HepG2 (cell line): ENCODE measurements at regions not wholly inside any gene's neighbourhood (a gene's known extent, or its start where the extent isn't known, plus 50 kb on each side); places are given as distances from the start of the nearest gene placed in this dataset.

ENCODE experiments used
- ATAC-seq: fragments of 200-7000 bp; cut with Tn5 transposase; 3 replicates; pipeline ENCODE4 v1.9.1; 2020; ENCODE audit warnings: mild to moderate bottlenecking, moderate library complexity
- BruUV-seq: library from RNA; stranded (reverse); fragments of 400-500 nt; replicated peaks from 2 replicates; lab custom pipeline; 2021; lab: Mats Ljungman, UMichigan
- CTCF ChIA-PET: fragments of 300-600 bp; formaldehyde crosslinking; extraction: SDS; loops from one replicate; lab custom pipeline; 2021; ENCODE audit warnings: low total read pairs, inconsistent platforms, low intra/inter-chr PET ratio; lab: Yijun Ruan, JAX
- POLR2A ChIA-PET: fragments of 350-600 bp; sonication (Branson Sonifier 250); formaldehyde crosslinking; loops from one replicate; lab custom pipeline; 2020; ENCODE audit warnings: antibody characterized with exemption, inconsistent platforms; lab: Yijun Ruan, JAX
- DNase-seq: peaks from one replicate; pipeline ENCODE4 v3.0.0-alpha.2; 2015; ENCODE audit warnings: low spot score
- FAIRE-seq: peaks from 3 replicates; lab custom pipeline; 2011; peaks lifted over from hg19 to GRCh38; lab: Jason Lieb, UNC
- H2AFZ ChIP-seq: one replicate; pipeline ENCODE4 v1.6.1; 2011; ENCODE audit warnings: low read length, inconsistent platforms
- H3K27ac ChIP-seq: fragments of 300-600 bp; 3 replicates; pipeline ENCODE4 v1.8.0; 2011; ENCODE audit warnings: mixed run types, mild to moderate bottlenecking, mixed read lengths, low read length, inconsistent platforms; ENCODE audit not compliant: insufficient read depth; ENCODE audit errors: extremely low read length
- H3K27me3 ChIP-seq, 2 experiments: fragments of 200-600 bp in 1 of 2; 2 replicates in 1 of 2; 3 replicates in 1 of 2; pipeline versions ENCODE4 v1.6.0 to v1.8.0; 2011; ENCODE audit warnings: low read length in 2 of 2, mild to moderate bottlenecking in 2 of 2, moderate library complexity in 2 of 2, inconsistent platforms in 1 of 2; ENCODE audit not compliant: insufficient read depth in 2 of 2, control insufficient read depth in 1 of 2
- H3K36me3 ChIP-seq, 2 experiments: fragments of 200-600 bp in 1 of 2; replicated peaks in 1 of 2; 2 replicates in 1 of 2; 3 replicates in 1 of 2; pipeline versions ENCODE4 v1.5.1 to v1.8.0; 2011; ENCODE audit warnings: low read length in 2 of 2, inconsistent platforms in 1 of 2; ENCODE audit not compliant: insufficient read depth in 2 of 2, control insufficient read depth in 1 of 2
- H3K4me1 ChIP-seq: 2 replicates; pipeline ENCODE4 v1.5.1; 2012; ENCODE audit warnings: low read length, inconsistent platforms; ENCODE audit not compliant: insufficient read depth
- H3K4me2 ChIP-seq: 2 replicates; pipeline ENCODE4 v1.6.0; 2011; ENCODE audit warnings: low read depth, low read length, inconsistent platforms
- H3K4me3 ChIP-seq, 3 experiments: fragments of 200-600 bp in 1 of 3; sonication (generic), shearing (Covaris generic) in 1 of 3; replicated peaks in 1 of 3; 2 replicates each; pipeline ENCODE4 v1.5.1; 2011 to 2016; ENCODE audit warnings: low read length in 3 of 3, inconsistent platforms in 2 of 3, low read depth in 2 of 3, mild to moderate bottlenecking in 2 of 3, control low read depth in 1 of 3, mixed read lengths in 1 of 3; ENCODE audit not compliant: insufficient read depth in 1 of 3
- H3K79me2 ChIP-seq: one replicate; pipeline ENCODE4 v1.6.1; 2011; ENCODE audit warnings: low read length, inconsistent platforms; ENCODE audit not compliant: insufficient read depth
- H3K9ac ChIP-seq: 2 replicates; pipeline ENCODE4 v1.6.0; 2011; ENCODE audit warnings: mild to moderate bottlenecking, low read depth, low read length, inconsistent platforms; ENCODE audit not compliant: insufficient read depth
- H3K9me3 ChIP-seq: 2 replicates; pipeline ENCODE4 v1.5.1; 2012; ENCODE audit warnings: mild to moderate bottlenecking, low read length
- H4K20me1 ChIP-seq: 2 replicates; pipeline ENCODE4 v1.6.0; 2011; ENCODE audit warnings: inconsistent platforms, mild to moderate bottlenecking, low read length, moderate library complexity; ENCODE audit not compliant: insufficient read depth
- AKAP8 ChIP-seq: sonication (generic); formaldehyde crosslinking; IDR thresholded peaks from 2 replicates; pipeline ENCODE4 v1.5.1; 2020; ENCODE audit warnings: mild to moderate bottlenecking, missing genetic modification reagents
- ARID3A ChIP-seq: IDR thresholded peaks from 2 replicates; pipeline ENCODE4 v1.6.1; 2012; ENCODE audit warnings: low read depth, low read length, improper control_type of control experiment
- CHD4 ChIP-seq: fragments of 200-600 bp; sonication (generic); IDR thresholded peaks from 2 replicates; pipeline ENCODE4 v1.7.0; 2017; ENCODE audit warnings: mild to moderate bottlenecking, low read length, borderline replicate concordance
- FOXK2 ChIP-seq: fragments of 450-650 bp; IDR thresholded peaks from 2 replicates; pipeline ENCODE4 v1.6.1; 2016
- FOXO1 ChIP-seq: sonication (generic); formaldehyde crosslinking; IDR thresholded peaks from 2 replicates; pipeline ENCODE4 v1.4.0; 2020; ENCODE audit warnings: missing genetic modification reagents
- NBN ChIP-seq: fragments of 450-650 bp; conservative IDR thresholded peaks from 2 replicates; pipeline ENCODE4 v1.6.1; 2017
- PAF1 ChIP-seq: IDR thresholded peaks from 2 replicates; pipeline ENCODE4 v1.6.1; 2016; ENCODE audit warnings: missing genetic modification reagents, missing compliant biosample characterization
- SNAI1 ChIP-seq: sonication (generic); formaldehyde crosslinking; IDR thresholded peaks from 2 replicates; pipeline ENCODE4 v1.5.0; 2020; ENCODE audit warnings: mild to moderate bottlenecking, missing genetic modification reagents, borderline replicate concordance
- SNAPC4 ChIP-seq: sonication (generic); formaldehyde crosslinking; IDR thresholded peaks from 2 replicates; pipeline ENCODE4 v1.4.0; 2020; ENCODE audit warnings: mild to moderate bottlenecking, missing genetic modification reagents
- SOX5 ChIP-seq: IDR thresholded peaks from 2 replicates; pipeline ENCODE4 v1.6.1; 2016; ENCODE audit warnings: borderline replicate concordance
- SOX6 ChIP-seq, 2 experiments: fragments of 450-650 bp in 1 of 2; sonication (generic) in 1 of 2; formaldehyde crosslinking in 1 of 2; IDR thresholded peaks; 2 replicates each; pipeline versions ENCODE4 v1.4.0 to v1.6.1; 2017 to 2020; ENCODE audit warnings: antibody characterized with exemption in 1 of 2, mild to moderate bottlenecking in 1 of 2, missing genetic modification reagents in 1 of 2
- SYNCRIP ChIP-seq: fragments of 200-400 bp; formaldehyde crosslinking; IDR thresholded peaks from 2 replicates; pipeline ENCODE4 v1.6.1; 2018; ENCODE audit warnings: mild to moderate bottlenecking, low read depth, low read length; ENCODE audit not compliant: insufficient read depth
- THAP8 ChIP-seq: sonication (generic); formaldehyde crosslinking; IDR thresholded peaks from 2 replicates; pipeline ENCODE4 v1.5.1; 2020; ENCODE audit warnings: missing genetic modification reagents, mild to moderate bottlenecking, borderline replicate concordance
- U2AF2 ChIP-seq: fragments of 200-400 bp; formaldehyde crosslinking; IDR thresholded peaks from 2 replicates; pipeline ENCODE4 v1.6.1; 2017; ENCODE audit warnings: low read depth, mild to moderate bottlenecking, low read length
- YEATS2 ChIP-seq: sonication (generic); formaldehyde crosslinking; IDR thresholded peaks from 2 replicates; pipeline ENCODE4 v1.4.0; 2020; ENCODE audit warnings: missing genetic modification reagents, borderline replicate concordance
- ZNF160 ChIP-seq: sonication (generic); formaldehyde crosslinking; IDR thresholded peaks from 2 replicates; pipeline ENCODE4 v1.8.0; 2022; ENCODE audit warnings: mild to moderate bottlenecking, inconsistent platforms, missing genetic modification reagents
- ZNF446 ChIP-seq: sonication (generic); formaldehyde crosslinking; IDR thresholded peaks from 2 replicates; pipeline ENCODE4 v1.5.0; 2020; ENCODE audit warnings: mild to moderate bottlenecking, missing genetic modification reagents
- ZNF607 ChIP-seq: sonication (generic); formaldehyde crosslinking; IDR thresholded peaks from 2 replicates; pipeline ENCODE4 v1.5.1; 2020; ENCODE audit warnings: missing genetic modification reagents, mild to moderate bottlenecking, borderline replicate concordance
- ZNF709 ChIP-seq: sonication (generic); formaldehyde crosslinking; IDR thresholded peaks from 2 replicates; pipeline ENCODE4 v1.5.0; 2020; ENCODE audit warnings: mild to moderate bottlenecking, missing genetic modification reagents
- WGBS: methylation state at CpG from one replicate; pipeline ENCODE4 v1.1.6; 2017; ENCODE audit warnings: low lambda C conversion rate; 5-methylcytosine and 5-hydroxymethylcytosine counted together
- in situ Hi-C: cut with HindIII; loops from 2 replicates; pipeline ENCODE4 v1.10.0; 2017; ENCODE audit warnings: low pct_unique_long_range_greater_than_20kb; ENCODE audit not compliant: extremely low pct_ligation_motif_present
- intact Hi-C: fragments of 100-400 bp; cut with micrococcal nuclease; formaldehyde crosslinking; loops from one replicate; pipeline ENCODE4 v1.10.0; 2022; ENCODE audit not compliant: unreplicated experiment

GRCh38 chr6:134830940-134831339 lies 119.0 kb downstream of the ALDH8A1 start (continued):
- TF ChIP-seq ARID3A (peak; percentile 50; the same call in 1 of the 2 replicates), SOX5 (CRISPR knock-in tag) (peak; percentile 76; the same call in 1 of the 2 replicates), ZNF160 (CRISPR knock-in tag) (no peak), FOXK2 (no peak), SOX6 (IDR thresholded peaks at IDR 0.05) (no peak), SOX6 (CRISPR knock-in tag; IDR thresholded peaks at IDR 0.05) (peak; percentile 78)

GRCh38 chr6:134830194-134830593 lies 119.7 kb downstream of the ALDH8A1 start:
- Histone ChIP-seq H3K27me3 (no peaks in the 10 kb centered on the region), H3K9ac (no peak overlapping the region), H2AFZ (no peak overlapping the region), H3K4me3 (no peak overlapping the region), H3K9me3 (no peaks in the 10 kb centered on the region), H3K4me2 (no peak overlapping the region), H3K4me1 (peaks cover 16% of the 10 kb centered on the region), H3K79me2 (no peaks in the 10 kb centered on the region), H3K27ac (no peak overlapping the region), H4K20me1 (no peaks in the 10 kb centered on the region), H3K36me3 (no peaks in the 10 kb centered on the region)
- 63% methylated on average over 3 of the region's 4 CpGs for WGBS
- intact Hi-C loops: loop anchor here (5.0 kb wide), 1 partner anchor 472 kb away; no protein-coding TSS in a partner anchor
- no peak for TF ChIP-seq FOXO1
- no peak for TF ChIP-seq SNAPC4 (CRISPR knock-in tag)
- TF ChIP-seq ZNF607: no peak
- TF ChIP-seq ZNF709 (CRISPR knock-in tag): no peak
- no peak for TF ChIP-seq U2AF2
- TF ChIP-seq CHD4: no peak
- TF ChIP-seq AKAP8 (CRISPR knock-in tag): no peak
- no peak for TF ChIP-seq NBN
- no peak for TF ChIP-seq PAF1 (CRISPR knock-in tag)
- no peak for TF ChIP-seq SYNCRIP
- TF ChIP-seq YEATS2 (CRISPR knock-in tag): no peak
- no peak for TF ChIP-seq THAP8 (CRISPR knock-in tag)
- TF ChIP-seq ZNF446 (CRISPR knock-in tag): no peak
- TF ChIP-seq SNAI1: no peak
- ATAC-seq (peak; percentile 70), FAIRE-seq (no peak), DNase-seq (no peak)
- CTCF ChIA-PET: no interaction called here
- no TSS peak for BruUV-seq
- POLR2A ChIA-PET: no interaction called here
- in situ Hi-C loops: no loop called here
